ENCODE measurements at regions not wholly inside any gene's neighbourhood (a gene's known extent, or its start where the extent isn't known, plus 50 kb on each side); places are given as distances from the start of the nearest gene placed in this dataset.
"Not testable (repeated sequence)": the region's sequence is repeated elsewhere in the genome, so short reads cannot be mapped to it uniquely, and the experiment has no call there.

DNA sequence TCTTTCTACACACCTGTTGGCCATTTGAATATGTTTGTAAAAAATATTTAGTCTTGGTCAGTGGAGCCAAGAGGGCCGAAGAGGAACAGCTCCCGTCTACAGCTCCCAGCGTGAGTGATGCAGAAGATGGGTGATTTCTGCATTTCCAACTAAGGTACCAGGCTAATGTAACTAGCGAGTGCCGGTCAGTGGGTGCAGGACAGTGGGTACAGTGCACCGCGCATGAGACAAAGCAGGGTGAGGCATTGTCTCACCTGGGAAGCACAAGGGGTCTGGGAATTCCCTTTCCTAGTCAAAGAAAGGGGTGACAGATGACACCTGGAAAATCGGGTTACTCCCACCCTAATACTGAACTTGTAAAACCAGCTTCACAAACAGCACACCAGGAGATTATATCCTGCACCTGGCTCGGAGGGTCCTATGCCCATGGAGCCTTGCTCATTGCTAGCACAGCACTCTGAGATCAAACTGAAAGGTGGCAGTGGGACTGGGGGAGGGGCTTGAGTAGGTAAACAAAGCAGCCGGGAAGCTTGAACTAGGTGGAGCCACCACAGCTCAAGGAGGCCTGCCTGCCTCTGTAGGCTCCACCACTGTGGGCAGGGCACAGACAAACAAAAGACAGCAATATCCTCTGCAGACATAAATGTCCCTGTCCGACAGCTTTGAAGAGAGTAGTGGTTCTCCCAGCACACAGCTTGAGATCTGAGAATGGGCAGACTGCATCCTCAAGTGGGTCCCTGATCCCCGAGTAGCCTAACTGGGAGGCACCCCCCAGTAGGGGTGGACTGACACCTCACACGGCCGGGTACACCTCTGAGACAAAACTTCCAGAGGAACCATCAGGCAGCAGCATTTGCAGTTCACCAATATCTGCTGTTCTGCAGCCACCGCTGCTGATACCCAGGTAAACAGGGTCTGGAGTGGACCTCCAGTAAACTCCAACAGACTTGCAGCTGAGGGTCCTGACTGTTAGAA is 4239.5 kb upstream of the OR11H1 start:
- H3K14ac ChIP-seq (ENCODE audit: insufficient read length); H4K5ac ChIP-seq (ENCODE audit: insufficient read length, low read depth, low read length); DNase-seq (ENCODE audit: low read depth in 1 of 2, low spot score in 2 of 2); H3K4me3 ChIP-seq (ENCODE audit: extremely low read depth in 1 of 4, insufficient read depth in 2 of 4, low read depth in 3 of 4, low read length in 4 of 4); POLR2A ChIA-PET (ENCODE audit: partially characterized antibody); H3K9ac ChIP-seq (replicated peaks in 1 of 4; ENCODE audit: extremely low read depth in 1 of 4, low read depth in 3 of 4, low read length in 3 of 4); H3K27me3 ChIP-seq (replicated peaks in 1 of 4; ENCODE audit: control insufficient read depth in 3 of 4, extremely low read depth in 1 of 4, insufficient read depth in 3 of 4, low read length in 3 of 4); CTCF ChIA-PET (ENCODE audit: partially characterized antibody); FAIRE-seq; H3K4me2 ChIP-seq (ENCODE audit: insufficient read depth in 1 of 2, low read depth in 2 of 2, low read length in 2 of 2); H3K79me1 ChIP-seq (ENCODE audit: low read depth, low read length); H2BK15ac ChIP-seq (ENCODE audit: low read length); H2BK12ac ChIP-seq (ENCODE audit: low read depth, low read length); H2BK120ac ChIP-seq (replicated peaks; ENCODE audit: low read depth, low read length); H3K18ac ChIP-seq (ENCODE audit: extremely low read depth, low read length); H3K4ac ChIP-seq (replicated peaks; ENCODE audit: insufficient read length, low read depth, low read length); H2AK5ac ChIP-seq (ENCODE audit: low read depth, low read length); H3K23ac ChIP-seq (ENCODE audit: insufficient read length); H3K56ac ChIP-seq (replicated peaks; ENCODE audit: insufficient read length, low read depth, low read length); H2BK20ac ChIP-seq (ENCODE audit: low read length); H2AFZ ChIP-seq (ENCODE audit: low read length); H4K91ac ChIP-seq (replicated peaks; ENCODE audit: insufficient read length, low read length); H3K23me2 ChIP-seq (ENCODE audit: low read depth, low read length); H4K8ac ChIP-seq (ENCODE audit: extremely low read depth, insufficient read depth, low read length); H3K79me2 ChIP-seq (ENCODE audit: control insufficient read depth in 1 of 2, insufficient read depth in 2 of 2, low read length in 2 of 2); H3K36me3 ChIP-seq (ENCODE audit: control insufficient read depth in 2 of 4, insufficient read depth in 4 of 4, low read length in 3 of 4); H4K20me1 ChIP-seq (replicated peaks in 1 of 2; ENCODE audit: control insufficient read depth in 1 of 2, insufficient read depth in 2 of 2, low read length in 2 of 2); H3K4me1 ChIP-seq (replicated peaks in 1 of 4; ENCODE audit: control insufficient read depth in 3 of 4, insufficient read depth in 4 of 4, low read length in 3 of 4); H2BK5ac ChIP-seq (ENCODE audit: low read depth, low read length); H3K27ac ChIP-seq (ENCODE audit: low read depth, low read length): not testable (repeated sequence)
- 87% methylated on average over 15 of the region's 15 CpGs; no CpG with 5 or more reads in 1 of the 2 experiments for WGBS, 2 experiments (ENCODE audit: extremely low coverage in 1 of 2, insufficient coverage in 1 of 2, insufficient read length in 1 of 2, insufficient replicate concordance in 2 of 2, low coverage in 1 of 2, low lambda C conversion rate in 2 of 2, missing lambda C conversion rate in 1 of 2)
- H3K9me3 ChIP-seq (ENCODE audit: insufficient read depth in 2 of 2, low read depth in 1 of 2, low read length in 1 of 2) = peaks cover 31 to 47% of the 10 kb centered on the region in 2 experiments
